Activated B cell treated with CpG ODN at 0.5 μM for 24 hours (primary cell): ENCODE measurements at regions not wholly inside any gene's neighbourhood (a gene's known extent, or its start where the extent isn't known, plus 50 kb on each side); places are given as distances from the start of the nearest gene placed in this dataset.

Experiments used
- ATAC-seq: fragments of 200-7000 bp; cut with Tn5 transposase; one replicate; pipeline ENCODE4 v1.10.0; 2021; ENCODE audit warnings: low read depth, mild to moderate bottlenecking, moderate library complexity
- CTCF ChIA-PET: fragments of 350-600 bp; sonication (Branson Sonifier 250); formaldehyde crosslinking; loops from one replicate; lab custom pipeline; 2021; ENCODE audit warnings: antibody characterized with exemption; lab: Charles Lee
- POLR2A ChIA-PET: fragments of 350-600 bp; sonication (Branson Sonifier 250); formaldehyde crosslinking; loops from one replicate; lab custom pipeline; 2021; ENCODE audit warnings: antibody characterized with exemption; lab: Charles Lee
- DNase-seq: peaks from one replicate; pipeline ENCODE4 v3.0.0; 2022
- H3K27ac Mint-ChIP-seq: one replicate; pipeline ENCODE4 v1.8.0; 2020; ENCODE audit warnings: mixed read lengths
- H3K27me3 Mint-ChIP-seq: one replicate; pipeline ENCODE4 v1.8.0; 2021; ENCODE audit warnings: mixed read lengths
- H3K36me3 Mint-ChIP-seq: one replicate; pipeline ENCODE4 v1.8.0; 2021; ENCODE audit warnings: low read depth, mixed read lengths
- H3K4me1 Mint-ChIP-seq: one replicate; pipeline ENCODE4 v1.8.0; 2021; ENCODE audit warnings: mixed read lengths
- H3K4me3 Mint-ChIP-seq: one replicate; pipeline ENCODE4 v1.8.0; 2020; ENCODE audit warnings: mild to moderate bottlenecking, mixed read lengths
- H3K9me3 Mint-ChIP-seq: one replicate; pipeline ENCODE4 v1.8.0; 2020; ENCODE audit warnings: mixed read lengths
- CTCF ChIP-seq: fragments of 200-600 bp; IDR thresholded peaks from one replicate; pipeline ENCODE4 v1.8.0; 2022; ENCODE audit warnings: antibody characterized with exemption, mild to moderate bottlenecking
- intact Hi-C: fragments of 100-400 bp; cut with micrococcal nuclease; formaldehyde crosslinking; loops from one replicate; pipeline ENCODE4 v1.15.1; 2024

- intact Hi-C loops: no loop called here
- Mint-ChIP-seq H3K27ac (no peak overlapping the region), H3K36me3 (no peaks in the 10 kb centered on the region), H3K4me3 (no peak overlapping the region), H3K9me3 (peaks cover 9% of the 10 kb centered on the region), H3K27me3 (peaks cover 11% of the 10 kb centered on the region), H3K4me1 (no peaks in the 10 kb centered on the region)
- ATAC-seq (no peak), DNase-seq (no peak)
- no peak for TF ChIP-seq CTCF
- ChIA-PET POLR2A (no interaction called here), CTCF (no interaction called here)
Observed at GRCh38 chr4:158997660-158998349, 105.1 kb upstream of the RAPGEF2 start.

GRCh38 chr4:158998624-158999023, 104.3 kb upstream of the RAPGEF2 start:
- intact Hi-C loops: no loop called here
- ATAC-seq (no peak), DNase-seq (no peak)
- POLR2A ChIA-PET: no interaction called here
- no peak overlapping the region for H3K27ac Mint-ChIP-seq
- H3K36me3 Mint-ChIP-seq: no peaks in the 10 kb centered on the region
- no peaks in the 10 kb centered on the region for H3K4me1 Mint-ChIP-seq
- CTCF ChIA-PET: no interaction called here
- no peak overlapping the region for H3K4me3 Mint-ChIP-seq
- no peak for TF ChIP-seq CTCF
- peaks cover 12% of the 10 kb centered on the region for H3K27me3 Mint-ChIP-seq
- H3K9me3 Mint-ChIP-seq: peaks cover 9% of the 10 kb centered on the region

- intact Hi-C loops: no loop called here
Observed at GRCh38 chr4:158999166-158999682, 103.7 kb upstream of the RAPGEF2 start.

DNA sequence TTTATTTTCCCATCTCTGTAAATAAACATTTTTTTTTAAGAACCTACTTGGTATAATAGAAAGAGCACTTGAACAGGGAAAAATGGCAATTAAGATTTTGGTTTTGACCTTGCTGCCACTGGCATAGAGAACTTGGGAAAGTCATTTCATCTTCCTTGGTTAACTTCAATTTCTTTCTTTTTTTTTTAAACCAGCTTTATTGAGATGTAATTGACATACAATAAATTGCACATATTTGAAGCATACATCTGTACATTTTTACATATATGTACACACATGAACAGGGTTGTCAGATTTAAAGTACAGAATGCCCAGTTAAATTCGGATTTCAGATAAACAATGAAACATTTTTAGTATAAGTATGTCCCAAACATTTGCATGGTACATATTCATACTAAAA, 103.0 kb upstream of the RAPGEF2 start:
- Mint-ChIP-seq H3K36me3 (no peaks in the 10 kb centered on the region), H3K4me3 (no peak overlapping the region), H3K27me3 (peaks cover 9% of the 10 kb centered on the region), H3K27ac (no peak overlapping the region), H3K4me1 (no peaks in the 10 kb centered on the region), H3K9me3 (peaks cover 9% of the 10 kb centered on the region)
- no peak for TF ChIP-seq CTCF
- ChIA-PET CTCF (no interaction called here), POLR2A (no interaction called here)
- ATAC-seq (no peak), DNase-seq (no peak)
- intact Hi-C loops: no loop called here

More at GRCh38 chr4:158999166-158999682, 103.7 kb upstream of the RAPGEF2 start:
- H3K36me3 Mint-ChIP-seq: no peaks in the 10 kb centered on the region
- no peak for TF ChIP-seq CTCF
- no peak overlapping the region for H3K27ac Mint-ChIP-seq
- no peak for DNase-seq
- no peak for ATAC-seq
- H3K27me3 Mint-ChIP-seq: peaks cover 9% of the 10 kb centered on the region
- ChIA-PET CTCF (no interaction called here), POLR2A (no interaction called here)
- peaks cover 9% of the 10 kb centered on the region for H3K9me3 Mint-ChIP-seq
- no peaks in the 10 kb centered on the region for H3K4me1 Mint-ChIP-seq
- no peak overlapping the region for H3K4me3 Mint-ChIP-seq

- Mint-ChIP-seq H3K4me1 (no peaks in the 10 kb centered on the region), H3K27ac (no peak overlapping the region), H3K36me3 (no peaks in the 10 kb centered on the region), H3K4me3 (no peak overlapping the region), H3K9me3 (peaks cover 9% of the 10 kb centered on the region), H3K27me3 (peaks cover 16% of the 10 kb centered on the region)
- intact Hi-C loops: no loop called here
- CTCF ChIA-PET: no interaction called here
- POLR2A ChIA-PET: no interaction called here
- DNase-seq (no peak), ATAC-seq (no peak)
- TF ChIP-seq CTCF: no peak
Observed at GRCh38 chr4:159002950-159003349, 99.9 kb upstream of the RAPGEF2 start.
